CMK (cell line): ENCODE measurements at regions not wholly inside any gene's neighbourhood (a gene's known extent, or its start where the extent isn't known, plus 50 kb on each side); places are given as distances from the start of the nearest gene placed in this dataset.
"Not testable (repeated sequence)": the region's sequence is repeated elsewhere in the genome, so short reads cannot be mapped to it uniquely, and the experiment has no call there.

Experiments
- DNase-seq: peaks from one replicate; pipeline ENCODE4 v3.0.0-alpha.2; 2010; ENCODE audit warnings: low read depth

GRCh38 chr4:105050896-105051295 is 95.8 kb upstream of the TET2 start:
- no peak for DNase-seq

GRCh38 chr4:105057370-105058105 is 89.1 kb upstream of the TET2 start:
- DNase-seq = no peak

GRCh38 chr4:105058177-105058812 is 88.4 kb upstream of the TET2 start:
- no peak for DNase-seq

- DNase-seq = no peak
Measured at GRCh38 chr4:105059337-105059736, 87.3 kb upstream of the TET2 start.

- DNase-seq = no peak
Measured at GRCh38 chr4:105060628-105061027, 86.0 kb upstream of the TET2 start.

- peak; percentile 48 for DNase-seq
Measured at GRCh38 chr4:105061136-105061696, 85.5 kb upstream of the TET2 start.

GRCh38 chr4:105061731-105062130 is 84.9 kb upstream of the TET2 start:
- DNase-seq = no peak

- no peak for DNase-seq
Measured at GRCh38 chr4:105066401-105066800, 80.3 kb upstream of the TET2 start.

GRCh38 chr4:105067431-105067830 is 79.2 kb upstream of the TET2 start:
- no peak for DNase-seq

GRCh38 chr4:105067946-105068345 is 78.7 kb upstream of the TET2 start:
- DNase-seq = no peak

- no peak for DNase-seq
Measured at GRCh38 chr4:105068516-105068915, 78.2 kb upstream of the TET2 start.

- DNase-seq = not testable (repeated sequence)
Measured at GRCh38 chr4:105072095-105072494, 74.6 kb upstream of the TET2 start.

- no peak for DNase-seq
Measured at GRCh38 chr4:105074097-105074496, 72.6 kb upstream of the TET2 start.

GRCh38 chr4:105075045-105075444 is 71.6 kb upstream of the TET2 start:
- no peak for DNase-seq

GRCh38 chr4:105088110-105088879 is 58.4 kb upstream of the TET2 start:
- DNase-seq = no peak

GRCh38 chr4:105092356-105092755 is 54.3 kb upstream of the TET2 start:
- DNase-seq = no peak

- DNase-seq = no peak
Measured at GRCh38 chr4:105092768-105093167, 53.9 kb upstream of the TET2 start.

GRCh38 chr4:105093975-105094374 is 52.7 kb upstream of the TET2 start:
- DNase-seq = no peak
